Esophagus squamous epithelium (tissue), 5 donors: ENCODE measurements at regions not wholly inside any gene's neighbourhood (a gene's known extent, or its start where the extent isn't known, plus 50 kb on each side); places are given as distances from the start of the nearest gene placed in this dataset.

Experiments used
- DNase-seq: peaks from one replicate; lab custom pipeline; 2025; lab: John Stamatoyannopoulos, UW
- H3K27ac ChIP-seq, 4 donors: fragments of 200-600 bp; sonication (generic); one replicate each; pipeline ENCODE4 v1.5.1; 2016 to 2019; ENCODE audit warnings: mild to moderate bottlenecking in 1 of 4
- H3K27me3 ChIP-seq, 4 donors: fragments of 200-600 bp; sonication (generic); 1 replicate in 3 of 4; 2 replicates in 1 of 4; pipeline versions ENCODE4 v1.5.1 to v1.6.0; 2017 to 2021; ENCODE audit warnings: antibody characterized with exemption in 1 of 4
- H3K36me3 ChIP-seq, 3 donors: fragments of 200-600 bp; sonication (generic); one replicate each; pipeline ENCODE4 v1.5.1; 2016 to 2019
- H3K4me1 ChIP-seq, 3 donors: fragments of 200-600 bp; sonication (generic); one replicate each; pipeline ENCODE4 v1.5.1; 2017 to 2019
- H3K4me3 ChIP-seq, 4 donors: fragments of 200-600 bp; sonication (generic); 1 replicate in 3 of 4; 2 replicates in 1 of 4; pipeline ENCODE4 v1.5.1; 2016 to 2019; ENCODE audit warnings: mild to moderate bottlenecking in 2 of 4, moderate library complexity in 1 of 4
- H3K9me3 ChIP-seq, 3 donors: fragments of 200-600 bp; sonication (generic); one replicate each; pipeline ENCODE4 v1.5.1; 2016 to 2019
- CTCF ChIP-seq, 6 experiments: fragments of 450-650 bp in 4 of 6; fragments of 200-600 bp in 2 of 6; sonication (generic) in 2 of 6; IDR thresholded peaks; one replicate each; pipeline ENCODE4 v1.5.1; 2016 to 2019; ENCODE audit warnings: antibody characterized with exemption in 6 of 6, mild to moderate bottlenecking in 4 of 6, moderate library complexity in 4 of 6
- POLR2A ChIP-seq, 4 donors: fragments of 450-650 bp; IDR thresholded peaks; one replicate each; pipeline ENCODE4 v1.6.1; 2017; ENCODE audit warnings: antibody characterized with exemption in 4 of 4, mild to moderate bottlenecking in 4 of 4, moderate library complexity in 3 of 4
- WGBS, 2 donors: methylation state at CpG; one replicate each; pipeline ENCODE4 v1.1.5; 2018; 5-methylcytosine and 5-hydroxymethylcytosine counted together
- intact Hi-C: fragments of 100-400 bp; cut with DNase I; formaldehyde crosslinking; loops from one replicate; pipeline ENCODE4 v1.15.0; 2022
- donor health status: DM: yes; HTN: yes; CAD: no.

- TF ChIP-seq CTCF (IDR thresholded peaks at IDR 0.05) (peak in 1 of 6 experiments; percentile 17), POLR2A (IDR thresholded peaks at IDR 0.05) (no peak)
- H3K4me3 ChIP-seq = no peak overlapping the region
- H3K27ac ChIP-seq = no peak overlapping the region
- no peaks in the 10 kb centered on the region for H3K4me1 ChIP-seq
- WGBS, 2 donors = 43 to 56% methylated on average over 5 of the region's 5 CpGs
- no peak for DNase-seq
- no peaks in the 10 kb centered on the region for H3K36me3 ChIP-seq
- H3K9me3 ChIP-seq = no peaks in the 10 kb centered on the region
- intact Hi-C loops = no loop called here
- peaks cover 0 to 5% (median 0%) of the 10 kb centered on the region in 4 donors for H3K27me3 ChIP-seq
Observed at GRCh38 chr4:57199267-57199666, 89.1 kb upstream of the IGFBP7 start.

- Histone ChIP-seq H3K4me3 (no peak overlapping the region), H3K36me3 (no peaks in the 10 kb centered on the region), H3K4me1 (no peaks in the 10 kb centered on the region), H3K27me3 (peaks cover 0 to 10% (median 0%) of the 10 kb centered on the region in 4 donors), H3K9me3 (no peaks in the 10 kb centered on the region), H3K27ac (no peak overlapping the region)
- DNase-seq = no peak
- TF ChIP-seq CTCF (IDR thresholded peaks at IDR 0.05) (no peak), POLR2A (IDR thresholded peaks at IDR 0.05) (no peak)
- WGBS, 2 donors = 80 to 84% methylated on average over 21 to 29 of the region's 30 CpGs
- intact Hi-C loops = no loop called here
Observed at GRCh38 chr4:57195622-57196021, 85.4 kb upstream of the IGFBP7 start.

GRCh38 chr4:57194068-57194611, 84.0 kb upstream of the IGFBP7 start:
- intact Hi-C loops = no loop called here
- DNase-seq = no peak
- Histone ChIP-seq H3K9me3 (no peaks in the 10 kb centered on the region), H3K4me1 (no peaks in the 10 kb centered on the region), H3K4me3 (no peak overlapping the region), H3K27ac (no peak overlapping the region), H3K27me3 (peaks cover 0 to 10% (median 0%) of the 10 kb centered on the region in 4 donors), H3K36me3 (no peaks in the 10 kb centered on the region)
- WGBS, 2 donors = 68 to 75% methylated on average over 19 to 20 of the region's 20 CpGs
- TF ChIP-seq POLR2A (IDR thresholded peaks at IDR 0.05) (no peak), CTCF (IDR thresholded peaks at IDR 0.05) (no peak)

- H3K36me3 ChIP-seq = no peaks in the 10 kb centered on the region
- 84 to 89% methylated on average over 3 of the region's 3 CpGs for WGBS, 2 donors
- intact Hi-C loops = no loop called here
- peaks cover 0 to 10% (median 0%) of the 10 kb centered on the region in 4 donors for H3K27me3 ChIP-seq
- H3K4me1 ChIP-seq = no peaks in the 10 kb centered on the region
- no peak overlapping the region for H3K27ac ChIP-seq
- no peaks in the 10 kb centered on the region for H3K9me3 ChIP-seq
- no peak for TF ChIP-seq POLR2A (IDR thresholded peaks at IDR 0.05)
- no peak for TF ChIP-seq CTCF (IDR thresholded peaks at IDR 0.05)
- DNase-seq = no peak
- no peak overlapping the region for H3K4me3 ChIP-seq
Observed at GRCh38 chr4:57193209-57193810, 83.1 kb upstream of the IGFBP7 start.

GRCh38 chr4:57191523-57192034, 81.4 kb upstream of the IGFBP7 start:
- intact Hi-C loops = no loop called here
- no peak for TF ChIP-seq POLR2A (IDR thresholded peaks at IDR 0.05)
- no peak for TF ChIP-seq CTCF (IDR thresholded peaks at IDR 0.05)
- no peaks in the 10 kb centered on the region for H3K4me1 ChIP-seq
- no peaks in the 10 kb centered on the region for H3K9me3 ChIP-seq
- no peak overlapping the region for H3K27ac ChIP-seq
- no peaks in the 10 kb centered on the region for H3K36me3 ChIP-seq
- no peak overlapping the region for H3K4me3 ChIP-seq
- DNase-seq = no peak
- peaks cover 0 to 7% (median 0%) of the 10 kb centered on the region in 4 donors for H3K27me3 ChIP-seq
- 20 to 63% methylated on average over 1 of the region's 1 CpG for WGBS, 2 donors
